HepG2 (cell line): ENCODE measurements at regions not wholly inside any gene's neighbourhood (a gene's known extent, or its start where the extent isn't known, plus 50 kb on each side); places are given as distances from the start of the nearest gene placed in this dataset.

Experiments
- ARID4A ChIP-seq: sonication (generic); formaldehyde crosslinking; IDR thresholded peaks from 2 replicates; pipeline ENCODE4 v1.5.0; 2020; ENCODE audit warnings: mild to moderate bottlenecking, missing genetic modification reagents, borderline replicate concordance
- CENPX ChIP-seq: sonication (generic); formaldehyde crosslinking; IDR thresholded peaks from 2 replicates; pipeline ENCODE4 v1.9.0; 2021; ENCODE audit warnings: mild to moderate bottlenecking, missing genetic modification reagents, moderate library complexity
- EP300 ChIP-seq, 3 experiments: sonication (generic) in 1 of 3; formaldehyde crosslinking in 1 of 3; IDR thresholded peaks; 2 replicates each; pipeline versions ENCODE4 v1.5.1 to v1.6.1; 2011 to 2020; ENCODE audit warnings: low read depth in 2 of 3, low read length in 2 of 3, borderline replicate concordance in 1 of 3, improper control_type of control experiment in 1 of 3, mild to moderate bottlenecking in 1 of 3, missing genetic modification reagents in 1 of 3, moderate library complexity in 1 of 3
- FOXC1 ChIP-seq: sonication (generic); formaldehyde crosslinking; IDR thresholded peaks from 2 replicates; pipeline ENCODE4 v1.8.0; 2022; ENCODE audit warnings: mild to moderate bottlenecking, missing genetic modification reagents, borderline replicate concordance
- GZF1 ChIP-seq: sonication (generic); formaldehyde crosslinking; IDR thresholded peaks from 2 replicates; pipeline ENCODE4 v1.5.1; 2020; ENCODE audit warnings: mild to moderate bottlenecking, missing genetic modification reagents
- MYNN ChIP-seq: sonication (generic); formaldehyde crosslinking; IDR thresholded peaks from 2 replicates; pipeline ENCODE4 v1.4.0; 2020; ENCODE audit warnings: mild to moderate bottlenecking, low read depth, missing genetic modification reagents
- NFKB2 ChIP-seq: sonication (generic); formaldehyde crosslinking; IDR thresholded peaks from 2 replicates; pipeline ENCODE4 v1.4.0; 2020; ENCODE audit warnings: missing genetic modification reagents, borderline replicate concordance
- POGK ChIP-seq: sonication (generic); formaldehyde crosslinking; conservative IDR thresholded peaks from 2 replicates; pipeline ENCODE4 v1.8.0; 2022; ENCODE audit warnings: mild to moderate bottlenecking, moderate library complexity, missing genetic modification reagents
- POLR2A ChIP-seq, 2 experiments: IDR thresholded peaks; 2 replicates each; pipeline ENCODE4 v1.6.1; 2011; ENCODE audit warnings: low read depth in 2 of 2, low read length in 2 of 2, mild to moderate bottlenecking in 1 of 2, moderate library complexity in 1 of 2; ENCODE audit not compliant: insufficient read depth in 1 of 2
- REPIN1 ChIP-seq: sonication (generic); formaldehyde crosslinking; IDR thresholded peaks from 2 replicates; pipeline ENCODE4 v1.8.0; 2022; ENCODE audit warnings: missing genetic modification reagents, low read depth, mild to moderate bottlenecking, borderline replicate concordance
- ZFP91 ChIP-seq: sonication (generic); formaldehyde crosslinking; IDR thresholded peaks from 2 replicates; pipeline ENCODE4 v1.9.0; 2022; ENCODE audit warnings: missing genetic modification reagents, mild to moderate bottlenecking, borderline replicate concordance
- ZNF230 ChIP-seq: sonication (generic); formaldehyde crosslinking; IDR thresholded peaks from 2 replicates; pipeline ENCODE4 v1.4.0; 2020; ENCODE audit warnings: mild to moderate bottlenecking, missing genetic modification reagents
- ZNF501 ChIP-seq: sonication (generic); formaldehyde crosslinking; IDR thresholded peaks from 2 replicates; pipeline ENCODE4 v1.5.1; 2020; ENCODE audit warnings: mild to moderate bottlenecking, moderate library complexity, missing genetic modification reagents
- ZNF550 ChIP-seq: sonication (generic); formaldehyde crosslinking; IDR thresholded peaks from 2 replicates; pipeline ENCODE4 v1.4.0; 2020; ENCODE audit warnings: mild to moderate bottlenecking, missing genetic modification reagents, borderline replicate concordance
- ZNF644 ChIP-seq: IDR thresholded peaks from 2 replicates; pipeline ENCODE4 v1.6.1; 2016; ENCODE audit warnings: low read depth
- ZNF878 ChIP-seq: sonication (generic); formaldehyde crosslinking; IDR thresholded peaks from 2 replicates; pipeline ENCODE4 v1.8.1; 2023; ENCODE audit warnings: mild to moderate bottlenecking, missing genetic modification reagents, moderate library complexity
- ZSCAN31 ChIP-seq: sonication (generic); formaldehyde crosslinking; IDR thresholded peaks from 2 replicates; pipeline ENCODE4 v1.5.0; 2020; ENCODE audit warnings: low read depth, mild to moderate bottlenecking, missing genetic modification reagents
- TF ChIP-seq, protein P1 (sequence below): sonication (generic); formaldehyde crosslinking; conservative IDR thresholded peaks from 2 replicates; pipeline ENCODE4 v1.4.0; 2020; ENCODE audit warnings: missing genetic modification reagents

DNA sequence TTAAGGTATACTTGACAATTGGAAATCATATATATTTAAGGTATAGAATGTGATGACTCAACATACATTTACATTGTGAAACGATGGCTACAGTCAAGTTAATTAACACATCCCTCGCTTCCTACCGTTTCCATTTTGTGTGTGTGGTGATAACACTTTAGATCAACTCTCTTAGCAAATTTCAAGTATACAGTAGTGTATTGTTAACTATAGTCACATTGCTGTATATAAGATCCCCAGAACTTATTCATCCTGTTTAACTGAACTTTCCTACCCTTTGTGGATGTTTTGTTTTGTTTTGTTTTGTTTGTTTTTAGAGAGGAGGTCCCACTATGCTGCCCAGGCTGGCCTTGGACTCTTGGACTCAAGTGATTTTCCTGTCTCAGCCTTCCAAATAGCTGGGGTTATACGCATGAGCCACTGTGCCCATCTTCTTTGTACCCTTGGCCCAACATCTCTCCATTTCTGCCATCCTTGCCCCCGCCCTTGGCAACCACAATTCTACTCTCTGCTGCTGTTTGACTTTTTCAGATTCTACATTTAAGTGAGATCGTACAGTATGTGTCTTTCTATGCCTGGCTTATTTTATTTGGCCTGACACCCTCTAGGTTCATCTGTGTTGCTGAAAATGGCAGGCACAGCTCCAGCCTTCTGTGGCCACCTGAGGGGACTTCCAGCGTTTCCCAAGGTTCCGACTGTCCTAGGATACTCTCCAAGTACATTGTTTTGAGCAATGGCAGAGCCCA, 90.5 kb upstream of the SNX9 start (continued):
- TF ChIP-seq ARID4A (CRISPR knock-in tag), result no peak
- TF ChIP-seq ZNF501 (CRISPR knock-in tag), result 0 out of 2 replicates have a peak, but pooled peaks have one; percentile 15
- peak; percentile 83 for TF ChIP-seq ZNF644 (CRISPR knock-in tag)
- TF ChIP-seq GZF1, result no peak
- no peak for TF ChIP-seq ZNF550
- TF ChIP-seq POLR2A (IDR thresholded peaks at IDR 0.05; ENCODE audit: insufficient read depth in 1 of 2, low read depth in 2 of 2, low read length in 2 of 2), result no peak
- no peak for TF ChIP-seq ZNF230
- TF ChIP-seq CENPX (CRISPR knock-in tag), result no peak
- 0 out of 2 replicates have a peak, but pooled peaks have one; percentile 43 for TF ChIP-seq POGK (CRISPR knock-in tag)
- TF ChIP-seq ZSCAN31 (CRISPR knock-in tag), result no peak
- TF ChIP-seq EP300 (IDR thresholded peaks at IDR 0.05; ENCODE audit: low read depth in 2 of 2, low read length in 2 of 2), result peak in 1 of 2 experiments; percentile 88; a peak in 1 of 4 replicates
- TF ChIP-seq EP300 (CRISPR knock-in tag; IDR thresholded peaks at IDR 0.05; ENCODE audit: borderline replicate concordance), result no peak
- TF ChIP-seq, protein P1, sequence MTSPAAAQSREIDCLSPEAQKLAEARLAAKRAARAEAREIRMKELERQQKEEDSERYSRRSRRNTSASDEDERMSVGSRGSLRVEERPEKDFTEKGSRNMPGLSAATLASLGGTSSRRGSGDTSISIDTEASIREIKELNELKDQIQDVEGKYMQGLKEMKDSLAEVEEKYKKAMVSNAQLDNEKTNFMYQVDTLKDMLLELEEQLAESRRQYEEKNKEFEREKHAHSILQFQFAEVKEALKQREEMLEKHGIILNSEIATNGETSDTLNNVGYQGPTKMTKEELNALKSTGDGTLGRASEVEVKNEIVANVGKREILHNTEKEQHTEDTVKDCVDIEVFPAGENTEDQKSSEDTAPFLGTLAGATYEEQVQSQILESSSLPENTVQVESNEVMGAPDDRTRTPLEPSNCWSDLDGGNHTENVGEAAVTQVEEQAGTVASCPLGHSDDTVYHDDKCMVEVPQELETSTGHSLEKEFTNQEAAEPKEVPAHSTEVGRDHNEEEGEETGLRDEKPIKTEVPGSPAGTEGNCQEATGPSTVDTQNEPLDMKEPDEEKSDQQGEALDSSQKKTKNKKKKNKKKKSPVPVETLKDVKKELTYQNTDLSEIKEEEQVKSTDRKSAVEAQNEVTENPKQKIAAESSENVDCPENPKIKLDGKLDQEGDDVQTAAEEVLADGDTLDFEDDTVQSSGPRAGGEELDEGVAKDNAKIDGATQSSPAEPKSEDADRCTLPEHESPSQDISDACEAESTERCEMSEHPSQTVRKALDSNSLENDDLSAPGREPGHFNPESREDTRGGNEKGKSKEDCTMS (CRISPR knock-in tag), result no peak
- TF ChIP-seq MYNN (CRISPR knock-in tag), result 0 out of 2 replicates have a peak, but pooled peaks have one; percentile 46
- peak; percentile 81; the same call in 1 of the 2 replicates for TF ChIP-seq ZNF878 (CRISPR knock-in tag)
- TF ChIP-seq NFKB2 (CRISPR knock-in tag), result no peak
- TF ChIP-seq ZFP91, result 0 out of 2 replicates have a peak, but pooled peaks have one; percentile 24
- TF ChIP-seq REPIN1 (CRISPR knock-in tag), result peak; percentile 52; the same call in 1 of the 2 replicates
- no peak for TF ChIP-seq FOXC1 (CRISPR knock-in tag)
